ENCODE measurements at regions not wholly inside any gene's neighbourhood (a gene's known extent, or its start where the extent isn't known, plus 50 kb on each side); places are given as distances from the start of the nearest gene placed in this dataset.

GRCh38 chr14:31943861-31944255 lies 133.2 kb upstream of the ARHGAP5 start:
- DNase-seq (ENCODE audit: low read depth) = no peak

GRCh38 chr14:31944256-31945073 lies 132.6 kb upstream of the ARHGAP5 start:
- DNase-seq (ENCODE audit: low read depth) = no peak

GRCh38 chr14:31945074-31945613 lies 132.0 kb upstream of the ARHGAP5 start:
- no peak for DNase-seq (ENCODE audit: low read depth)

GRCh38 chr14:31945701-31946100 lies 131.4 kb upstream of the ARHGAP5 start:
- no peak for DNase-seq (ENCODE audit: low read depth)

- DNase-seq (ENCODE audit: low read depth) = no peak
Measured at GRCh38 chr14:31947076-31947475, 130.0 kb upstream of the ARHGAP5 start.

GRCh38 chr14:31947680-31948595 lies 129.2 kb upstream of the ARHGAP5 start:
- DNase-seq (ENCODE audit: low read depth) = no peak

GRCh38 chr14:31949709-31950108 lies 127.4 kb upstream of the ARHGAP5 start:
- DNase-seq (ENCODE audit: low read depth) = peak; percentile 81

GRCh38 chr14:31950331-31950730 lies 126.8 kb upstream of the ARHGAP5 start:
- no peak for DNase-seq (ENCODE audit: low read depth)

GRCh38 chr14:31950764-31951637 lies 126.1 kb upstream of the ARHGAP5 start:
- DNase-seq (ENCODE audit: low read depth) = peak; percentile 72

- no peak for DNase-seq (ENCODE audit: low read depth)
Measured at GRCh38 chr14:31951638-31951964, 125.5 kb upstream of the ARHGAP5 start.

- no peak for DNase-seq (ENCODE audit: low read depth)
Measured at GRCh38 chr14:31952573-31952972, 124.5 kb upstream of the ARHGAP5 start.

- no peak for DNase-seq (ENCODE audit: low read depth)
Measured at GRCh38 chr14:31953210-31953609, 123.9 kb upstream of the ARHGAP5 start.

- DNase-seq (ENCODE audit: low read depth) = peak; percentile 20
Measured at GRCh38 chr14:31954991-31955390, 122.1 kb upstream of the ARHGAP5 start.

GRCh38 chr14:31955936-31956579 lies 121.0 kb upstream of the ARHGAP5 start:
- no peak for DNase-seq (ENCODE audit: low read depth)

- no peak for DNase-seq (ENCODE audit: low read depth)
Measured at GRCh38 chr14:31957565-31957964, 119.5 kb upstream of the ARHGAP5 start.

GRCh38 chr14:31960039-31960438 lies 117.1 kb upstream of the ARHGAP5 start:
- no peak for DNase-seq (ENCODE audit: low read depth)

- DNase-seq (ENCODE audit: low read depth) = no peak
Measured at GRCh38 chr14:31961896-31962295, 115.2 kb upstream of the ARHGAP5 start.

GRCh38 chr14:31962920-31963319 lies 114.2 kb upstream of the ARHGAP5 start:
- DNase-seq (ENCODE audit: low read depth) = no peak

GRCh38 chr14:31963587-31963986 lies 113.5 kb upstream of the ARHGAP5 start:
- no peak for DNase-seq (ENCODE audit: low read depth)

GRCh38 chr14:31964490-31964889 lies 112.6 kb upstream of the ARHGAP5 start:
- DNase-seq (ENCODE audit: low read depth) = no peak

GRCh38 chr14:31965071-31965734 lies 111.9 kb upstream of the ARHGAP5 start:
- no peak for DNase-seq (ENCODE audit: low read depth)

All from ELR (cell line).